NT2/D1 (cell line): ENCODE measurements at regions not wholly inside any gene's neighbourhood (a gene's known extent, or its start where the extent isn't known, plus 50 kb on each side); places are given as distances from the start of the nearest gene placed in this dataset.

Experiments
- SUZ12 ChIP-seq: IDR thresholded peaks from 2 replicates; pipeline ENCODE4 v1.6.1; 2011; ENCODE audit not compliant: insufficient read length, insufficient read depth; ENCODE audit errors: extremely low read depth
- YY1 ChIP-seq: IDR thresholded peaks from 2 replicates; pipeline ENCODE4 v1.6.1; 2011; ENCODE audit not compliant: insufficient read length, insufficient read depth
- ZNF274 ChIP-seq: IDR thresholded peaks from 2 replicates; pipeline ENCODE4 v1.6.1; 2011; ENCODE audit warnings: mild to moderate bottlenecking, low read depth, low read length

DNA sequence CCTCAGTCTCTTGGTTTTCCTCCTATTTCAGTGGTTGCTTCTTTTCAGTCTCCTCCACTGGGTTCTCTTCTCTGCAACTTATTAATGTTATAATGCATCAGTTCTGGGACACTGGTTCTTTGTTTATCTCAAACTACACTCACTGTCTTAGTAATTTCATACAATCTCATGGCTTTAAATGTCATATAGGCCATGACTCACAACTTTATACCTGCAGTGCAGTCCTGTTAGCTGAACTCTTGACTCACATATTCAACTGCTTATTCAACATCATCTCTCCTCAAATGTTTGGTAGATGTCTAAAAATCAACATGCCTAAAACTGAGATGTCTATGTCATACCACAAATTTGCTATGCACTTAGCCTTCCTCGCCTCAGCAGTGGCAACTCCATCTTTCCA lies 101.2 kb upstream of the PALS2 start:
- TF ChIP-seq YY1 = no peak
- no peak for TF ChIP-seq ZNF274
- no peak for TF ChIP-seq SUZ12
